Ammon's horn (tissue), 1 donor: ENCODE measurements at regions not wholly inside any gene's neighbourhood (a gene's known extent, or its start where the extent isn't known, plus 50 kb on each side); places are given as distances from the start of the nearest gene placed in this dataset.
"Not testable (repeated sequence)": the region's sequence is repeated elsewhere in the genome, so short reads cannot be mapped to it uniquely, and the experiment has no call there.

Experiments
- DNase-seq: peaks from one replicate; pipeline ENCODE4 v3.0.0-alpha.2; 2016; ENCODE audit warnings: low spot score

DNA sequence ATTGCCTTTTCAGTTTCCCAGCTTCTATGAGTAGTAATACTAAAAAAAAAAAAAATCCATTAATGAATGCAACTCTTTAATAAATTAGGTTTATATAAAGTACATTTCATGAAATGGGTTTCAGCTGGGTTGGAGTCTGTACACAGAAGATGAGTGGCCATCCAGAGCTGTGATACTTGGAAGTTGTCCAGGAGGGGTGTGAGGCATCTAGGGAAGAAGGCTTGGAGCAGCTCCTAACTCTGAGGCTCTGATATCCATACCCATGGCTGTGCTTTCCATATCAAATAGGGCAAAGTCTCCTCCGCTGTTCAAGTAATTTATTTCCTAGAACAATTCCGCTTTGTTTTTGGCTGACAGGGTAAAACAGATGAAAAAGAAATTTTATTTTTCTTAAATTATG lies 423.3 kb upstream of the TENM3 start:
- no peak for DNase-seq

DNA sequence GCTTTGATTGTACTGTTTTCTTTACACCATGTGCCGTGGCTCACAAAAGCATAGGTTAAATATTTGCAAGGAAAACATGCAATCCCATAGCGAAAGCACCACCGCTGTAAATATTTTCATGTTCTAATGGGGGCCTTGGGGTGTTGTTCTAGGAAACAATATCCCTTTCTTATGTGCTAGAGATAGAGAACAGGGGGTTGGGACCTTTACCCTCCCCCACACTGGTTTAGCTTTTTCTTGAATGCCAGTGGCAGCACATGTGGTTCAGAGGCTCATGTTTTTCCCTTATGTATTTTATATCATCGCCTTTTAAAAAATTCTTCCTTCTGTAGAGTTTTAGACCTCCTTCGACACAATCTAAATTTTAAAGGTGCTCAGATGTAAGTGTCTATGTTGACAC lies 422.6 kb upstream of the TENM3 start:
- no peak for DNase-seq

DNA sequence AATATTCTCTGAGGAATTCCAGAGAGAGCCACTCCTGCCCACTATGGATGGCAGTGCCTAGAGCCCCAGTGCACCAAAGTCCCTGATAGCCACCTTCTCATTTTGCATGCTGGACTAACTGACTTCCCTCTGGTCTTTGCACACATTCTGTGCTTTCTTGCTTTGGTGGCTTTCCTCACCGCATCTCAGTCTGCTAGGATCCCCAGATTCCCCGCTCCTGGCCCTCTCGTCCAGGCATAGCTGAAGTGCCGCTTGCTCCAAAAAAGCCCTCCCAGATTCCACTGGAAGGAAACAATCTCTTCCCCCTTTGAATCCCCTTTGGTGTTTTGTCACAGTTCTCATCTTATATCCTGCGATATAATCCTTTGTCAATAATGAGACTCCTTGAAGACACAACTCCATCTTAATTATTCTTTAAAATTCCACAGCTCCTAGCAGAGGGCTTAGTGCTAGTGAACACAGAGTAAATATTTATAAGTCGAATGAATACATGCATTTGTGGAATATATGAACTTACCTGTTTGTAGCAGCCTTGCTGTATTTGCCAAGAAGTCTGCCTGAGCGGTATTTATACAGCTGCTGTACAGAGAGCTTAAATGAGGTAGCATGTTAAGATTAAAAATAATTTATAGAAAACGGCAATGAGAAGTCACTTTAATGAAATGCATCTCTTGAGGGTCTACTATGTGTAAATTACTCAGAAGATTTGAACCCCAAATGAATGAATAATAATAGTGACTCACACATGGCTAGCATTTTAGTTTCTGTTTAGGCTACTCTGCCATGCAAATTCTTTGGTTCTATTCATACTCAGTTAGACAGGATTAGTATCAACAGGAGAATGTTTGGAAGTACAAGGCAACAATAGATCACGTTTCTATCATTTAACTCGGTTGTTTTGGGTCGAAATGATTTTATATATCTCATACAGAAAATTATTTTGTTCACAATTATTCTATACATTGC lies 421.9 kb upstream of the TENM3 start:
- no peak for DNase-seq

DNA sequence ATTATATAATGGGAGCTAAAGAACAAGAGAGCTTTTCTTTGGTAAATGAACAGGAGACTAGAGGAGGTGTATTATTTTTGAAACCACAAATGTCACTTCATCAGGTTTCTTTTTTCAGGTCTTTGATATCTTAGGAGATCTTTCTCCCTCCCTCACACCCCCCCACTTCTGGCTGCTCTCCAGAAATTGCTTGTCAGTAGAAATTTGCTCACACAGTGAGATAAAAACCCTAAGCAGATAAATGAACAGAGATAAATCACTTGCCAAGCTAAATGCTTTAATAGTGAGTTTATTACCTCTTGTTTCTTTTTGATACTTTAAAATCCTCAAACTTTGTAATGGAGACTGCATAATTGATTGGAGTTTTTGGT lies 421.2 kb upstream of the TENM3 start:
- DNase-seq: no peak

DNA sequence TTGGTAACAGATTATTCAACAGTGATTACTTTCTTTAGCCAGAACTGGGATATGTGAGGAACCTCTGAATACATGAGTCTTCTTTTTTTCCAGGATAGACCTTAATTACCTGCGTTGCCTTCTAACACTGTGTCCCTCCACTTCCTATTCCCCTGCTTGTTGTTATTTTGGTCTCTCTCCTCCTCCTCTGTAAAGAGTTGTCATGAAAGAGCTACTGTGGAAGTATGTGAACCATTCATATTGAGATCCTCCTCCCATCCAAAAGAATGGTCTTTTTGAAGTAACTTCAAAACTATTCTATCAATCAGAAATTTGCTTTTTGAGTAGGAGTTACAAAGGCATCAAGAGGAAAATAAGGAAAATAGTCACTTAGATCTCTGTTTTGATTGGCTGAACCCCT lies 420.0 kb upstream of the TENM3 start:
- no peak for DNase-seq

DNA sequence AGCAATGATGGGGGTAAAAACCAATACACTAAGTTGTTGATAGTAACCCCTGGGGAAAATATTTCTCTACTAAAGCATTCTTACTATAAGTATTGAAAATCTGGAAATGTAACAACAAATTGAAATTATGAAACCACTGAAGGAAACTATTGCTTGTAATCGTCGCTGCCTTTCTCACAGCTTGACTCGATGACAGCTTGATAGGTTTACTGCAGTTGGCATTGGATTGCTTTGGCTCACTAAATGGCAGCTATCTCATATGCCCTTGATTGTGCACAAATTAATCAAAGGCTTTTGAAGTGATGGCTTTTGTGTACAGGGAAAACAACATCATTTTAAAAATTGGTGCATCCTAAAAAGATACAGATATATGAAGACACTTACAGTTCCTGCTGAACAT lies 419.6 kb upstream of the TENM3 start:
- DNase-seq: no peak

DNA sequence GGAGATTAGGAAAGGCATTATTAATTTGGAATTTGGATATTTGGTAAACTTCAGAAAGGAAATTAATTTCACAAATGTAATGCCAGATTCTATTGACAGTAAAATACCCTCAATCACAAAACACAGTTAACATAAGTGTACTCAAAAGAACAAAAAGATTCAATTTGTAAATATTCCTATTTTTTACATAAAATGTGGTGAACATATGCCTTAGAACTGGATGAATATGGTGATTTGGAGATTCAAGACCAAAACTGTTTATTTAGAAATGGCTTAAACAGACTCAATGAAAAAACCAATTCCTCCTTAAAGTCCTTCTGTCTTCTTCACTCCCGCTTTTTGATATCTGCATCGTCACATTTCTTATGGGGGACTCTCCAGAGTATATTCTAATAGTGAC lies 417.6 kb upstream of the TENM3 start:
- no peak for DNase-seq

DNA sequence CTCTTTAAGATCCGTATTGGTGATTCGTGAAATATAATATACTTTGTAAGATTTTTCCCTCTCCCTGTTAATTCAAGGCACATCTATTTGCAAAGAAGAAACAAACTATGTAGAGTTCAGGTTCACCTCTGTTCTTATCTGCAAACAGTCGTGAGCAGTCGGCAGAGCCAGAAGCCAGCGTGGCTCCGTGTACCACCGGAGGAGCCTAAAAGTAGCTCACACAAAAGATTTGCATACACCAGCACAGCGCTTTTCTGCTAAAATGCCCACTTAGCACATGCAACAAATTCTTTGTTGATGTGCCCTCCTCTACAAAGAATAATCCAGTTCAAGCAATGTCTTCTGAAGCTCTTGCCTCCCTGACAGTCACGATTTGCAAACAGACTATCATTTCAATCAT lies 416.0 kb upstream of the TENM3 start:
- no peak for DNase-seq

DNA sequence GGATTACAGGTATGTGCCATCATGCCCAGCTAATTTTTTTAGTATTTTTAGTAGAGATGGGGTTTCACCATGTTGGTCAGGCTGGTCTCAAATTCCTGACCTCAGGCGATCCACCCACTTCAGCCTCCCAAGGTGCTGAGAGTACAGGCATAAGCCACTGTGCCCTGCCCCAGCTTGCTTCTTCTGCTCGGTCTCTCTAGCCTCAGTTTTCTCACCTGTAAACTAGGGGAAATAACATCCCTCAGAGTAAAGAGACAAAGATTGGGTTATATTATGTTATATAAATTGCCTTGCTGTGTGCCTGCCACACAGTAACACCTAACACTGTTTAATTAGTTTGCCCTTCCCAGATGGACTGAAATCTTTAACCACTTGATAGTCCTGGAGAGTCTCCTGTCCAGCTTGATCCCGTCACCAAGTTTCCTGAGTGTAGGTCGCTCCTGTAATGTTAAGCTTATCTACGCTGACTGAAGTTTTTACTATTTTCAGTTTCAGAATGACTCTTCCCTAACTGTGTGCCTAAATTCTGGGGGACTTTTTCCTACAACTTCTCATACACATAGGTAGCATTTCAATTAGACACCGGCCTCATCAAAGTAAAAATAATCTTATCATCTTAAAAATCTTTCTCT lies 412.7 kb upstream of the TENM3 start:
- DNase-seq: no peak

DNA sequence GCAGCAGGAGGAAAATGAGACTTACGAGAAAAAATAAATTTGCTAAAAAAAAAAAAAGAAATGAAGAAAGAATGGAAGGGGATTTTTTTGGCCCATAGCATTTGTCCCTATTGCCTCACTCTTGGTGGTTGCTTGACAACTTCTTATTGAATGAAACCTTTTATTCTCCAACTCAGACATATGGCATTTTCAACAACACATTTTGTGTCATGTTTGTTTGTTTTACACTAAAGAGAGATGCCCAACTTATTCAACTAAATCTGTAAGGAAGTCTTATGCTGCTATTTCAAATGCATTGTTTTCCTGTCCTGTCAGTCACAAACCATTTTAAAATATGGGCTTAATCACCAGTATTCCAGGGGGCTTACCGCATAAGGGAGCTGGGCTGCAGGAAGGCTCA lies 409.1 kb upstream of the TENM3 start:
- no peak for DNase-seq

DNA sequence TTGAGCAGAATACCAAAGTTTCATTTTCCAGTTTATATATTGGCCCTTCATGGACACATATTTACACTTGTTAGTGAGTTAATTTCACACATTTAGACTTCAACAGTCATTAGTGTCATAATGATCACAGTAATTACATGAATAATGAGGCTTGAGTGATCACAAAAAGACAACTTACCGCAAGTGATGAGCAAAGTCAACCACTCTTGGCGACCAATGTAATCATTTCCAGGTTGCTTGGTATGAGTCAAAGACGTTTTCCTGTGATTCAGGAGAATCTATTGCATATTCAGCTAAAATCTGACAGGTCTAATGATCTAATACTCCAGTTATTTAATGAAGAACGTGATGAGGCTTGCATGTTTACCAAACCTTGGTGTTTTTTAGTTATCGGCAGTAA lies 407.9 kb upstream of the TENM3 start:
- DNase-seq: no peak

DNA sequence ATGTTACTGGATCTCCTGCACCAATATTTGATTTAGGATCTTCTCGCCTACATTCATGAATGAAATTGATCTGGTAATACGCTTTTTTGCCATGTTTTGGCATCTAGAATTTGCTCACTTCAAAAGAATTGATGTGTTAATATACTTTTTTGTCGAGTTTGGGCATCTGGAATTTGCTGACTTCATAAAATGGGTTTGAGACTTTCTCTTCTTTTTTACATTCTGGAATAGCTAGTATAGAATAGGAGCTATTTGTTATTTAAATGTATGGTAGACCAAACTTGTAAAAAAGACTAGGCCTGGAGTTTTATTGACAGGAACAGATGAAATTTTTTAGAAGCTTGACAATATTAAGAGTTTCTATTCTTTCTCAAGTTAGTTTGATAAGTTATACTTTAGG lies 404.9 kb upstream of the TENM3 start:
- DNase-seq: no peak

DNA sequence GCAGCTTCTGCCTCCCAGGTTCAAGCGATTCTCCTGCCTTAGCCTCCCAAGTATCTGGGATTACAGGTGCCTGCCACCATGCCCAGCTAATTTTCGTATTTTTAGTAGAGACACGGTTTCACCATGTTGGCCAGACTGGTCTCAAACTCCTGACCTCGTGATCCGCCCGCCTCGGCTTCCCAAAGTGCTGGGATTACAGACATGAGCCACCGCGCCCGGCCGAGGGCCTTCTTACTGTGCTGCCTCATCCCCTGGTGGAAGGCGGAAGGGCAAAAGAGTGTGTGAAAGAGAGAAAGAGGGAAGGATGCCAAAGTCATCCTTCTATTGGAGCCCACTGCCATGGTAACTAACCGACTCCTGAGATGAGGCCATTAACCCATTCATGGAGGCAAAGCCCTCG lies 399.4 kb upstream of the TENM3 start:
- not testable (repeated sequence) for DNase-seq

DNA sequence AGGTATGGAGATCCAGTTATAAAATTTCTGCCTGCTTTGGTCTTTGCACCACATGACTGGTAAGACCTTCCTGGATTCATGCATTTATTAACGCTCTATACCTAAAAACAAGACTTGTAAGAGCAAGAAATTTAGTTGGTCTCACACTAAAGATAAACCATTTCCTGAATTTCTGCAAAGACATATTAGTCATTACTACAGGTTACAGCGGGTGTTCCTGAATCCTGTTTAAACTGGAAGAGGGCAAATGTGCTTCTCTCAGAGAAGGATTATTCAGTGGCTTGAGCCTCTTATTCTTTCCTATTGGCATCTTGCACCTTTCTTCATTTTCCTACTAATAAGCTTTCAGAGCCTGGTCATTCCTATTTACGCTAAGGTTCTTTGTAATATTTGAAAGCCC lies 397.6 kb upstream of the TENM3 start:
- no peak for DNase-seq

DNA sequence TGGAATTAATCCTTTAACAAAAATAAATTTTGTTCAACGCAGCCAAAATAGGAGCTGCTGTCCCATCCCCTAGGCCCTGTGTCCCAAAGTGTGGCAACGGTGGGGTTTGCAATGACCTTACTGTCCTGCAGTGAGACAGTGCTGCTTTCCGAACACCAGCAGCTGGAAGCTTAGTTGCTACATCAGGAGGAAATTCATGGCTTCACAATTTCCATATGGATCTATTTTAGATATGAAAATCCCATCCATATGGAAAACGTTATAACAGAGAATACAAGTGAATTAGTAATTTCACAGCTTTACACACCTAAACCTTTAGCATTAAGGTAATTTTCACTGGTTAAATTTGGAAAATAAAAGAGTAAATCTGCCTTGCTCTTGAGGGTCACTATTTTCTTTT lies 396.3 kb upstream of the TENM3 start:
- no peak for DNase-seq

DNA sequence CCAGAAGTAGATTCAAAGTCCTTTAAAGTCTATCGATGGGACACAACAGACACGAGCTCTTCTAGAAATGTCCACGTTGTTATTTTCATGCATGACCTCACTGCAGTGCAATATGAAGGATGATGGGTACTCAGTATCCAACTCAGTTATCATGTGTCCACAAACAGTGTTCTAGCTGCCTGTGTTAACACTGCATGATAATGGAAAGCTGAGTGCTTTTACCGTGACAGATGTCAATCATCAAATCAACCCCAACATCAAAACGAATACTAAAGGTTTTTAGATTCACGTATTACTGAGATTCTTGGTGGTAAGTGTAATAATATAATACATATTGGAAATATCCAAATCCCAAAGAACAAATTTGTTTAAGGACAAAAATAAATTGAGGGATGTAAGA lies 394.8 kb upstream of the TENM3 start:
- no peak for DNase-seq

DNA sequence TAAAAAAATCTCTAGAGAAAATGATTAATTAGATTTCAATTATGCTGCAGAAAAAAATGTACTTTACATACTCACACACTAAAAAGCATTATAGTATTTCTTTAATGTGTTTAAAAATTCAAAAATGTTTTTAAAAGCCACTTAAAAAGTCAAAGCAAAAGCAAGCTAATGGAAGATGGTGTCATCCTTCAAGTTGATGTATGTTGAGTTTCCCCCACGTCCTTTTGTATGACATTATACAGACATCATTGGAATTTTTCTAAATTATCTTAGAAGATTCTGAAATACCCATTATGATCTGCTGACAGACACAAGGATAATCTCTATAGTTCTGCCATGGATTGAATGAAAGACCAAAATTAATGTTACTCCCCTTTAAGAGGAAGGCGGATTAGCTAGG lies 393.7 kb upstream of the TENM3 start:
- no peak for DNase-seq

DNA sequence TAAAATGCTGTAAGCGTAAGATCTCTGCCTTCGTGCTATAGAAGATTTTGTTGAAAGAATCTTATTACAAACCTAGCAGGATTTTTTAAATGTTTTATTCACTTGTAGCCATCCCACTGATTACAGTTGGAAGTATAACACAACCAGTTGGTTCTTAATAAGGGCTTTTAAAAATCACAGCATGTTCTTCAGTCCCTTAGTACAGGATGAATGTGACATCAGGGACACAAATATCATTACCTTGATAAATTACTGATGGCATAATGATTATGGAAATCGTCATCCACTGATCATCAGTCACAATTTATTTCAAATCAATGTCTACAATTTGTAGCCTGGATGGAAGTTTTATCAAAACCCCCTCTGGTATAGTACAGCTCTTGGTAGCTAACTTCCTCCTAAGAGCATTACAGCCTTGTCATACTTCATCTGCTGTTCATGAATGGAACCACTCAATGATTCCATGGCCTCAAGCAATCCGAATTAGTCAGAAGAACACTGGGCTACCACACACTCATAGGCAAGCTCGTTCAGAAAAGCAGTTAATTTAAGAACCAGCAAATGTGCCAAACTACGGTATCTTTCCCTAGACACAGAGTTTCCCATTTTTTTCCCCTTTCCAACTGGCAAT lies 389.2 kb upstream of the TENM3 start:
- no peak for DNase-seq

DNA sequence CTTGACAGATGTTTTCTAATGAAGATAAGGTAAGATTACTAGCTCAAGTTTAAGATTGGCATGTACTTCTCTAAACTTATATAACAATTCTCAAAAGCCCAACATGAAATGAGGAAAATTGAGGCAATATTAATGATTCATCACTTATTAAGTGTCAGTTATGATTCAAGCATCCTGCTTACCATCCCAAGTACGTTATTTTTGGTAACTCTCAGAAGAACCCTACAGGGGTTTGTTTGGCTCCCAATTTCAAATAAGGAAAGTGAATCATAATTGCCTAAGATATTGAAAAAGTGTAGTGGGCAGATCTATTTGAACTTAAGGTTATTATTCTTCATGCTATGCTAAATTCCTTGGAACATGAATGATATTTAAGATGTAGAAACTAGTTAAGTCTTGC lies 387.9 kb upstream of the TENM3 start:
- no peak for DNase-seq

DNA sequence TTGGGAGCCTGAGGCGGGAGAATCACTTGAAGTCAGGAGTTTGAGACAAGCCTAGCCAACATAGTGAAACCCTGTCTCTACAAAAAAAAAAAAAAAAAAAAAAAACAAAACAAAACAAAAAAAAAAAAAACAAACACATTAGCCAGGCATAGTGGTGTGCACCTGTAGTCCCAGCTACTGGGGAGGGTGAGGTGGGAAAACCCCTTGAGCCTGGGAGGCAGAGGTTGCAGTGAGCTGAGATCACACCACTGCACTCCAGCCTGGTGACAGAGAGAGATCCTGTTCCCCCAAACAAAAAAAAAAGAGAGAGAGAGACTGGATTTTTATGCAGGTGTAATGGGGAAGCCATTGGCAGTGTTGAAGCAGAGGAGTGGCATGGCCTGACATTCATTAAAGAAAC lies 385.7 kb upstream of the TENM3 start:
- not testable (repeated sequence) for DNase-seq

DNA sequence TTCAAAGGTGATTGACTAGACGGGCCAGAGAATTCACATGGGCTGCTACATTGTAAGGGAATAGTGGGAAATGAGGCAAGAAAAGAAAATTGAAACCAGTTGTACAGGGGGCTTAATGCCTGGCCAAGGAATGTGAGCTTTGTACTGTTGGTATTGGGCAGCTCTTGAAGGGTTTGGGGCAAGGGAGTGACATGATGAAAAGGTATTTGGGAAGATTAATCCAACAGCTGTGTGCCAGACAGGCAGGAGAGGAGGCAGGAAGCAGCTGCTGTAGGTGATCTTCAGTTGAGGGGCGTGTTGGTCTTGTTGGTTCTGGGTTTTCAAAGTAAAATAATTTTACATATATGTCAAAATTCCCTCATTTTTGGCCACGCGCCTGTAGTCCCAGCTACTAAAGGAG lies 384.5 kb upstream of the TENM3 start:
- DNase-seq: no peak

DNA sequence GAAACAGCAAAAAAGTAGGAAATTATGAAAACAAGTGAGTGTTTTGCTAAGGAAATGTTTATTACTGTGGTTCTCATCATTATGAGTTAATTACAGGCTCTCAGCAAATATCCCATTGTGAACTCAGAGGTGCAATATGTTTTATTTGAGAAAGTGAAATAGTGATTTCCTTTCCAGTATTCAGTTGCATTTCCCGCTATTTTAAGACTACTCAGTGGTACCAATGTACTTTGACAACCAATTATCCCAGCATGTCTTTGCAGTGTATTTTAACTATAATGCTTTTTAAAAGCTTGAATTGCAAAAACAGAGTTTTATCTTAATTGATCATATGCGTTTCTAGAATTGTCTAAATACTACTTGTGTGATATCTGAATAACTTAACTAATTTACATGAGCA lies 383.8 kb upstream of the TENM3 start:
- DNase-seq: no peak

DNA sequence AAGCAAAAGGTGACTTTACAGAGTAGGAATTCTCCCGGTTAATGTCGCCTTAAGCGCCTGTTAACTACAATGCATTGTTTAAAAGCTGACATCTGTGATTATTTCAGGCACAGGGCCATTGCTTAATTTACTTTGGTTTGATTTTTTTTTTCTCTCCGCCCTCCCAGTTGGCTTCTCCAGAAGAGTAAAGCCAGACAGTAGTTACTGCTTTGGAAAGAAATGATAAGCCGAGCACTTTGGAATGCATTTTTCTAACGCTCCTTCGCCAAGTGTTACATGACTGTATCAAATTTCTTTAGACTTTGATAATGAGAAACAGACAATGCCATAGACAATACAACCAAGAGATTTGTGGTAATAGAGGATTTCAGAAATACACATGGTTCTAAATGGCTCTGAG lies 383.0 kb upstream of the TENM3 start:
- DNase-seq: no peak
